Vagina (tissue), 2 donors: ENCODE measurements at regions not wholly inside any gene's neighbourhood (a gene's known extent, or its start where the extent isn't known, plus 50 kb on each side); places are given as distances from the start of the nearest gene placed in this dataset.
"Not testable (repeated sequence)": the region's sequence is repeated elsewhere in the genome, so short reads cannot be mapped to it uniquely, and the experiment has no call there.

ENCODE experiments used
- DNase-seq, 2 donors: peaks; one replicate each; pipeline ENCODE4 v3.0.0-alpha.2; 2017; ENCODE audit errors: extremely low spot score in 2 of 2
- H3K27ac ChIP-seq: fragments of 200-600 bp; sonication (generic); one replicate; pipeline ENCODE4 v1.5.1; 2019
- H3K27me3 ChIP-seq: fragments of 200-600 bp; sonication (generic); one replicate; pipeline ENCODE4 v1.5.1; 2019
- H3K36me3 ChIP-seq, 2 donors: fragments of 200-600 bp; sonication (generic); one replicate each; pipeline ENCODE4 v1.5.1; 2017 to 2019
- H3K4me1 ChIP-seq: fragments of 200-600 bp; sonication (generic); one replicate; pipeline ENCODE4 v1.5.1; 2019
- H3K4me3 ChIP-seq, 2 donors: fragments of 200-600 bp; sonication (generic); 1 replicate in 1 of 2; 2 replicates in 1 of 2; pipeline ENCODE4 v1.5.1; 2016 to 2019
- H3K9me3 ChIP-seq: fragments of 200-600 bp; sonication (generic); one replicate; pipeline ENCODE4 v1.5.1; 2019
- POLR2A ChIP-seq, 2 donors: fragments of 450-650 bp; IDR thresholded peaks; one replicate each; pipeline ENCODE4 v1.6.1; 2017; ENCODE audit warnings: antibody characterized with exemption in 2 of 2, mild to moderate bottlenecking in 2 of 2, moderate library complexity in 2 of 2
- POLR2AphosphoS5 ChIP-seq, 2 donors: sonication (generic); formaldehyde crosslinking; IDR thresholded peaks; one replicate each; pipeline ENCODE4 v1.9.0; 2017; ENCODE audit warnings: antibody characterized with exemption in 2 of 2, mild to moderate bottlenecking in 2 of 2, low read depth in 1 of 2; ENCODE audit not compliant: insufficient read depth in 1 of 2
- intact Hi-C: fragments of 100-400 bp; cut with DNase I; formaldehyde crosslinking; loops from one replicate; pipeline ENCODE4 v1.15.1; 2023
- TF ChIP-seq, protein P1 (sequence below), 3 experiments: fragments of 450-650 bp in 2 of 3; fragments of 200-600 bp in 1 of 3; sonication (generic) in 1 of 3; IDR thresholded peaks; one replicate each; pipeline ENCODE4 v1.5.1; 2017 to 2019; ENCODE audit warnings: antibody characterized with exemption in 3 of 3, mild to moderate bottlenecking in 2 of 3, moderate library complexity in 2 of 3

DNA sequence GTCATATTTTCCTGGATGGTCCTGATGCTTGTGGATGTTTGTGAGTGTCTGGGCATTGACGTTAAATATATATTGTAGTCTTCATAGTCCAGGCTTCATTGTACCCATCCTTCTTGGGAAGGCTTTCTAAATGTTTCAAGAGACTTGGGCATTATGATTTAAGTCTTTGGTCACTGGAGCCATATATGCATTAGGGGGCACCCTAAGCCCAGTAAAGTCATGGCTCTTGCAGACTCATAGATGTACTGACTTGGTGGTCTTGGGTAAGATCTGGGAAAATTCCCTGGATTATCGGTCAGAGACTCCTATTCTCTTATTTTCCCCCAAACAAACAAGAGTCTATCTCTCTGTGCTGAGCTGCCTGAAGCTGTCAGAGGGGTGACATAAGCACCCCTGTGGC lies 271.1 kb downstream of the TRIM36 start:
- DNase-seq, result no peak
- TF ChIP-seq POLR2A (IDR thresholded peaks at IDR 0.05) (no peak), POLR2AphosphoS5 (IDR thresholded peaks at IDR 0.05; ENCODE audit: insufficient read depth in 1 of 2, low read depth in 1 of 2) (no peak)
- TF ChIP-seq, protein P1, sequence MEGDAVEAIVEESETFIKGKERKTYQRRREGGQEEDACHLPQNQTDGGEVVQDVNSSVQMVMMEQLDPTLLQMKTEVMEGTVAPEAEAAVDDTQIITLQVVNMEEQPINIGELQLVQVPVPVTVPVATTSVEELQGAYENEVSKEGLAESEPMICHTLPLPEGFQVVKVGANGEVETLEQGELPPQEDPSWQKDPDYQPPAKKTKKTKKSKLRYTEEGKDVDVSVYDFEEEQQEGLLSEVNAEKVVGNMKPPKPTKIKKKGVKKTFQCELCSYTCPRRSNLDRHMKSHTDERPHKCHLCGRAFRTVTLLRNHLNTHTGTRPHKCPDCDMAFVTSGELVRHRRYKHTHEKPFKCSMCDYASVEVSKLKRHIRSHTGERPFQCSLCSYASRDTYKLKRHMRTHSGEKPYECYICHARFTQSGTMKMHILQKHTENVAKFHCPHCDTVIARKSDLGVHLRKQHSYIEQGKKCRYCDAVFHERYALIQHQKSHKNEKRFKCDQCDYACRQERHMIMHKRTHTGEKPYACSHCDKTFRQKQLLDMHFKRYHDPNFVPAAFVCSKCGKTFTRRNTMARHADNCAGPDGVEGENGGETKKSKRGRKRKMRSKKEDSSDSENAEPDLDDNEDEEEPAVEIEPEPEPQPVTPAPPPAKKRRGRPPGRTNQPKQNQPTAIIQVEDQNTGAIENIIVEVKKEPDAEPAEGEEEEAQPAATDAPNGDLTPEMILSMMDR (IDR thresholded peaks at IDR 0.05), result no peak

GRCh38 chr5:114883675-114884074 lies 286.0 kb downstream of the TRIM36 start:
- no peak for DNase-seq
- intact Hi-C loops, result no loop called here
- Histone ChIP-seq H3K4me3 (no peak overlapping the region), H3K36me3 (no peaks in the 10 kb centered on the region), H3K27ac (no peak overlapping the region), H3K4me1 (no peaks in the 10 kb centered on the region), H3K9me3 (no peaks in the 10 kb centered on the region), H3K27me3 (no peaks in the 10 kb centered on the region)
- TF ChIP-seq, protein P1 (IDR thresholded peaks at IDR 0.05), result no peak
- TF ChIP-seq POLR2AphosphoS5 (IDR thresholded peaks at IDR 0.05; ENCODE audit: insufficient read depth in 1 of 2, low read depth in 1 of 2), result no peak
- TF ChIP-seq POLR2A (IDR thresholded peaks at IDR 0.05), result no peak

More for the DNA sequence above, 271.1 kb downstream of the TRIM36 start:
- Histone ChIP-seq H3K9me3 (no peaks in the 10 kb centered on the region), H3K4me3 (no peak overlapping the region), H3K27me3 (no peaks in the 10 kb centered on the region), H3K36me3 (no peaks in the 10 kb centered on the region), H3K4me1 (no peaks in the 10 kb centered on the region), H3K27ac (no peak overlapping the region)
- intact Hi-C loops, result no loop called here

- intact Hi-C loops, result no loop called here
- Histone ChIP-seq H3K27ac (no peak overlapping the region), H3K9me3 (no peaks in the 10 kb centered on the region), H3K36me3 (no peaks in the 10 kb centered on the region), H3K4me1 (no peaks in the 10 kb centered on the region), H3K27me3 (no peaks in the 10 kb centered on the region), H3K4me3 (no peak overlapping the region)
- no peak for TF ChIP-seq POLR2A (IDR thresholded peaks at IDR 0.05)
- TF ChIP-seq POLR2AphosphoS5 (IDR thresholded peaks at IDR 0.05; ENCODE audit: insufficient read depth in 1 of 2, low read depth in 1 of 2), result no peak
- TF ChIP-seq, protein P1 (IDR thresholded peaks at IDR 0.05), result no peak
- no peak for DNase-seq
These were observed 310.3 kb downstream of the TRIM36 start for GRCh38 chr5:114859438-114859735.

DNA sequence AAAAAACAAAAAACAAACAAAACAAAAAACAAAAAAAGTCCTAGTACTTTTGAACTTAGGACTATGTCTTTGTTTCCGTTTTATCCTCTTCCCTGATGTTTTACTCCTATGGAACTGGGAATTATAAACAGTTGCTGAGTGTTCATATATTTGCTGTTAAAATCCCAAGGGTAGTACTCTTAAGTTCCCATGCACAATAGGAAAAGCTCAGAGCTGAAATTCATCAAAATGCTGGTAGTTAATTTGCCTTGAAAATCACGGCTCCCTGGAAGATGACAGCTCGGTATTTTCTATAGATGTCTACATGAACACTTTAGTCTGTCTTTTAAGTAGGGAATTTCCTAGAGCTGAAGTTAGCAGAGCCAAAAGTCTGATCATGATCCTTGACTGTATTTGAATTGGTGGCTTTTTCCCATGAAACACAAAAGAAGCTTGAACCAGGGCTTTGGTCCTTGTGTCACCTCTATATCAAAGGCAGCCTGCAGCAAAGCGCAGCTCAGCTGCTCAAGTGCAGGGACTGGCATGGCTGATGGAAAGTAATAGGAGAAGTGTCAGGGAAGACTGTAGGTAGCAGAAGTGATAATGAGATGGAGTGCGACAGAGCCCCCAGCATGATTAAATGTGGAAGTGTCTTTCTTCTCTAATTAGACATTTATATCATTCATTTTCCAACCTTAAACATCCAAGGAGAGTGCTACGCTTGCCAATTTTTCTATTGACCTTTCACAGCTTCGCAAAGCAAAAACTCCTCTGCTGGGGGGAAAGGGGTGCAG lies 310.9 kb downstream of the TRIM36 start:
- TF ChIP-seq, protein P1 (IDR thresholded peaks at IDR 0.05), result no peak
- no peak for TF ChIP-seq POLR2A (IDR thresholded peaks at IDR 0.05)
- no peak for TF ChIP-seq POLR2AphosphoS5 (IDR thresholded peaks at IDR 0.05; ENCODE audit: insufficient read depth in 1 of 2, low read depth in 1 of 2)
- H3K4me1 ChIP-seq, result no peaks in the 10 kb centered on the region
- H3K9me3 ChIP-seq, result no peaks in the 10 kb centered on the region
- no peak overlapping the region for H3K4me3 ChIP-seq
- H3K27me3 ChIP-seq, result no peaks in the 10 kb centered on the region
- intact Hi-C loops, result no loop called here
- DNase-seq, result no peak
- no peak overlapping the region for H3K27ac ChIP-seq
- no peaks in the 10 kb centered on the region for H3K36me3 ChIP-seq

GRCh38 chr5:114857941-114858551 lies 311.7 kb downstream of the TRIM36 start:
- Histone ChIP-seq H3K27ac (no peak overlapping the region), H3K27me3 (no peaks in the 10 kb centered on the region), H3K4me3 (no peak overlapping the region), H3K36me3 (no peaks in the 10 kb centered on the region), H3K4me1 (no peaks in the 10 kb centered on the region), H3K9me3 (no peaks in the 10 kb centered on the region)
- DNase-seq, result no peak
- intact Hi-C loops, result no loop called here
- TF ChIP-seq, protein P1 (IDR thresholded peaks at IDR 0.05), result no peak

- H3K9me3 ChIP-seq, intact Hi-C loops, H3K36me3 ChIP-seq, H3K4me1 ChIP-seq, H3K27me3 ChIP-seq, H3K27ac ChIP-seq, DNase-seq, H3K4me3 ChIP-seq: not testable (repeated sequence)
These were observed 325.0 kb downstream of the TRIM36 start for GRCh38 chr5:114844711-114845110.
